Common myeloid progenitor, CD34-positive (primary cell): ENCODE measurements at regions not wholly inside any gene's neighbourhood (a gene's known extent, or its start where the extent isn't known, plus 50 kb on each side); places are given as distances from the start of the nearest gene placed in this dataset.

ENCODE experiments used
- CTCF ChIA-PET: fragments of 350-600 bp; sonication (Branson Sonifier 250); formaldehyde crosslinking; loops from one replicate; lab custom pipeline; 2021; ENCODE audit warnings: antibody characterized with exemption; lab: Charles Lee
- POLR2A ChIA-PET: fragments of 350-600 bp; sonication (Branson Sonifier 250); formaldehyde crosslinking; loops from one replicate; lab custom pipeline; 2021; ENCODE audit warnings: antibody characterized with exemption; lab: Charles Lee
- DNase-seq, 3 donors: peaks; one replicate each; pipeline versions ENCODE4 v3.0.0 to v3.0.0-alpha.2; 2013
- H3K27ac ChIP-seq, 2 experiments: 1 replicate in 1 of 2; 2 replicates in 1 of 2; pipeline ENCODE4 v1.7.0; 2013; ENCODE audit warnings: inconsistent platforms in 2 of 2, low read length in 2 of 2, mild to moderate bottlenecking in 2 of 2, low read depth in 1 of 2, moderate library complexity in 1 of 2; ENCODE audit not compliant: severe bottlenecking in 2 of 2, insufficient read depth in 1 of 2, poor library complexity in 1 of 2
- H3K27me3 ChIP-seq, 5 experiments: replicated peaks in 2 of 5; 1 replicate in 3 of 5; 2 replicates in 2 of 5; pipeline versions ENCODE4 v1.6.1 to v1.7.0; 2013; ENCODE audit warnings: low read length in 4 of 5, mild to moderate bottlenecking in 2 of 5, moderate library complexity in 2 of 5, inconsistent platforms in 1 of 5; ENCODE audit not compliant: insufficient read depth in 5 of 5, control insufficient read depth in 4 of 5
- H3K36me3 ChIP-seq, 4 experiments: 1 replicate in 2 of 4; 2 replicates in 2 of 4; pipeline versions ENCODE4 v1.6.1 to v1.7.0; 2013; ENCODE audit warnings: low read length in 3 of 4, control low read depth in 1 of 4, mild to moderate bottlenecking in 1 of 4; ENCODE audit not compliant: control insufficient read depth in 4 of 4, insufficient read depth in 4 of 4
- H3K4me1 ChIP-seq, 4 experiments: 1 replicate in 3 of 4; 2 replicates in 1 of 4; pipeline versions ENCODE4 v1.6.1 to v1.7.1; 2013; ENCODE audit warnings: low read length in 3 of 4, mild to moderate bottlenecking in 3 of 4, control low read depth in 1 of 4, inconsistent platforms in 1 of 4, moderate library complexity in 1 of 4; ENCODE audit not compliant: control insufficient read depth in 4 of 4, insufficient read depth in 4 of 4; ENCODE audit errors: control extremely low read depth in 1 of 4
- H3K4me3 ChIP-seq, 7 experiments: 1 replicate in 4 of 7; 2 replicates in 3 of 7; pipeline versions ENCODE4 v1.5.1 to v1.7.0; 2013; ENCODE audit warnings: mild to moderate bottlenecking in 7 of 7, low read length in 6 of 7, moderate library complexity in 6 of 7, inconsistent platforms in 2 of 7, low read depth in 2 of 7, control low read depth in 1 of 7; ENCODE audit not compliant: insufficient read depth in 4 of 7, control insufficient read depth in 1 of 7; ENCODE audit errors: extremely low read depth in 1 of 7
- H3K9me3 ChIP-seq, 5 experiments: 1 replicate in 4 of 5; 2 replicates in 1 of 5; pipeline versions ENCODE4 v1.6.1 to v1.7.1; 2013; ENCODE audit warnings: low read length in 4 of 5, mild to moderate bottlenecking in 2 of 5, inconsistent platforms in 1 of 5, low read depth in 1 of 5, moderate library complexity in 1 of 5; ENCODE audit not compliant: control insufficient read depth in 4 of 5, insufficient read depth in 2 of 5; ENCODE audit errors: control extremely low read depth in 1 of 5
- WGBS: methylation state at CpG from one replicate; pipeline ENCODE4 v1.1.5; 2013; ENCODE audit not compliant: insufficient coverage; 5-methylcytosine and 5-hydroxymethylcytosine counted together

GRCh38 chr19:31185261-31185660 is 164.0 kb downstream of the TSHZ3 start:
- DNase-seq: no peak
- peaks cover 0 to 12% (median 0%) of the 10 kb centered on the region in 5 experiments for H3K9me3 ChIP-seq
- H3K4me3 ChIP-seq: no peak overlapping the region
- POLR2A ChIA-PET: no interaction called here
- CTCF ChIA-PET: interaction anchor here (1.2 kb wide), 1 partner anchor 23 kb away, joined by 4 read pairs; no protein-coding TSS in a partner anchor
- no peak overlapping the region for H3K27ac ChIP-seq
- H3K36me3 ChIP-seq: no peaks in the 10 kb centered on the region
- WGBS: 100% methylated on average over 1 of the region's 2 CpGs
- H3K4me1 ChIP-seq: no peaks in the 10 kb centered on the region
- peaks cover 0 to 7% (median 0%) of the 10 kb centered on the region in 5 experiments for H3K27me3 ChIP-seq

- Histone ChIP-seq H3K27ac (no peak overlapping the region), H3K4me3 (no peak overlapping the region), H3K36me3 (no peaks in the 10 kb centered on the region), H3K9me3 (no peaks in the 10 kb centered on the region), H3K27me3 (peaks cover 0 to 7% (median 0%) of the 10 kb centered on the region in 5 experiments), H3K4me1 (no peaks in the 10 kb centered on the region)
- DNase-seq: peak in 2 of 3 donors; percentile 10 to 22
- CTCF ChIA-PET: interaction anchor here (1.3 kb wide), 1 partner anchor 8 kb away, joined by 4 read pairs; no protein-coding TSS in a partner anchor
- WGBS: 67% methylated on average over 1 of the region's 2 CpGs
- POLR2A ChIA-PET: no interaction called here
Observed at GRCh38 chr19:31181535-31181934, 167.7 kb downstream of the TSHZ3 start.

- DNase-seq: no peak
- ChIA-PET CTCF (no interaction called here), POLR2A (no interaction called here)
- Histone ChIP-seq H3K27me3 (peaks cover 0 to 7% (median 0%) of the 10 kb centered on the region in 5 experiments), H3K9me3 (no peaks in the 10 kb centered on the region), H3K4me3 (no peak overlapping the region), H3K27ac (no peak overlapping the region), H3K4me1 (no peaks in the 10 kb centered on the region), H3K36me3 (no peaks in the 10 kb centered on the region)
- WGBS: no CpG with 5 or more reads among the region's 2 CpGs
Observed at GRCh38 chr19:31180907-31181306, 168.3 kb downstream of the TSHZ3 start.

- ChIA-PET POLR2A (no interaction called here), CTCF (no interaction called here)
- WGBS: 90% methylated on average over 1 of the region's 1 CpG
- Histone ChIP-seq H3K9me3 (no peaks in the 10 kb centered on the region), H3K27ac (no peak overlapping the region), H3K4me1 (no peaks in the 10 kb centered on the region), H3K4me3 (no peak overlapping the region), H3K36me3 (no peaks in the 10 kb centered on the region), H3K27me3 (peaks cover 0 to 6% (median 0%) of the 10 kb centered on the region in 5 experiments)
- no peak for DNase-seq
Observed at GRCh38 chr19:31179471-31179852, 169.8 kb downstream of the TSHZ3 start.

- WGBS: 79% methylated on average over 1 of the region's 1 CpG
- Histone ChIP-seq H3K4me1 (no peaks in the 10 kb centered on the region), H3K27ac (no peak overlapping the region), H3K9me3 (no peaks in the 10 kb centered on the region), H3K4me3 (no peak overlapping the region), H3K36me3 (no peaks in the 10 kb centered on the region), H3K27me3 (peaks cover 0 to 6% (median 0%) of the 10 kb centered on the region in 5 experiments)
- ChIA-PET POLR2A (no interaction called here), CTCF (no interaction called here)
- no peak for DNase-seq
Observed at GRCh38 chr19:31178833-31179470, 170.3 kb downstream of the TSHZ3 start.

GRCh38 chr19:31177246-31177645 is 172.0 kb downstream of the TSHZ3 start:
- DNase-seq: no peak
- POLR2A ChIA-PET: interaction anchor here (0.6 kb wide), 1 partner anchor 603 kb away, joined by 3 read pairs; no protein-coding TSS in a partner anchor
- Histone ChIP-seq H3K4me1 (no peaks in the 10 kb centered on the region), H3K4me3 (no peak overlapping the region), H3K27me3 (peaks cover 0 to 4% (median 0%) of the 10 kb centered on the region in 5 experiments), H3K36me3 (no peaks in the 10 kb centered on the region), H3K27ac (no peak overlapping the region), H3K9me3 (no peaks in the 10 kb centered on the region)
- CTCF ChIA-PET: no interaction called here
- 94% methylated on average over 5 of the region's 5 CpGs for WGBS

- 92% methylated on average over 2 of the region's 3 CpGs for WGBS
- CTCF ChIA-PET: no interaction called here
- no peak overlapping the region for H3K4me3 ChIP-seq
- POLR2A ChIA-PET: no interaction called here
- H3K4me1 ChIP-seq: no peaks in the 10 kb centered on the region
- no peaks in the 10 kb centered on the region for H3K36me3 ChIP-seq
- peaks cover 0 to 4% (median 0%) of the 10 kb centered on the region in 5 experiments for H3K27me3 ChIP-seq
- no peak for DNase-seq
- no peaks in the 10 kb centered on the region for H3K9me3 ChIP-seq
- no peak overlapping the region for H3K27ac ChIP-seq
Observed at GRCh38 chr19:31175564-31176348, 173.5 kb downstream of the TSHZ3 start.
